ENCODE measurements at regions not wholly inside any gene's neighbourhood (a gene's known extent, or its start where the extent isn't known, plus 50 kb on each side); places are given as distances from the start of the nearest gene placed in this dataset.

GRCh38 chr4:67048530-67048929, 496.8 kb downstream of the CENPC start:
- TF ChIP-seq POLR2AphosphoS5 (IDR thresholded peaks at IDR 0.05; ENCODE audit: low read depth, low read length) (no peak), SIN3A (IDR thresholded peaks at IDR 0.05; ENCODE audit: borderline replicate concordance, insufficient read depth, low read depth, low read length) (no peak), CTCF (IDR thresholded peaks at IDR 0.05) (no peak)

Data from Panc1 (cell line).